ENCODE measurements at regions not wholly inside any gene's neighbourhood (a gene's known extent, or its start where the extent isn't known, plus 50 kb on each side); places are given as distances from the start of the nearest gene placed in this dataset.

GRCh38 chr4:66923081-66923865, 622.0 kb downstream of the CENPC start:
- no peak overlapping the region for H3K27ac ChIP-seq
- TF ChIP-seq CTCF (IDR thresholded peaks at IDR 0.05) = no peak
- H3K36me3 ChIP-seq = no peaks in the 10 kb centered on the region
- H3K27me3 ChIP-seq = no peaks in the 10 kb centered on the region
- H3K4me3 ChIP-seq (ENCODE audit: low read depth in 1 of 2, low read length in 1 of 2) = no peak overlapping the region
- H3K9me3 ChIP-seq = no peaks in the 10 kb centered on the region
- no peaks in the 10 kb centered on the region for H3K4me1 ChIP-seq (ENCODE audit: control insufficient read depth in 1 of 2, insufficient read depth in 1 of 2, low read depth in 1 of 2, low read length in 1 of 2)

- TF ChIP-seq CTCF (IDR thresholded peaks at IDR 0.05) = no peak
- no peak overlapping the region for H3K4me3 ChIP-seq (ENCODE audit: low read depth in 1 of 2, low read length in 1 of 2)
- H3K36me3 ChIP-seq = no peaks in the 10 kb centered on the region
Measured at GRCh38 chr4:66921433-66921832, 623.9 kb downstream of the CENPC start.

GRCh38 chr4:66920514-66920913, 624.8 kb downstream of the CENPC start:
- Histone ChIP-seq H3K4me1 (ENCODE audit: control insufficient read depth in 1 of 2, insufficient read depth in 1 of 2, low read depth in 1 of 2, low read length in 1 of 2) (no peaks in the 10 kb centered on the region), H3K4me3 (ENCODE audit: low read depth in 1 of 2, low read length in 1 of 2) (no peak overlapping the region), H3K36me3 (no peaks in the 10 kb centered on the region), H3K27me3 (no peaks in the 10 kb centered on the region), H3K27ac (no peak overlapping the region), H3K9me3 (no peaks in the 10 kb centered on the region)
- TF ChIP-seq CTCF (IDR thresholded peaks at IDR 0.05) = no peak

More at GRCh38 chr4:66921433-66921832, 623.9 kb downstream of the CENPC start:
- Histone ChIP-seq H3K4me1 (ENCODE audit: control insufficient read depth in 1 of 2, insufficient read depth in 1 of 2, low read depth in 1 of 2, low read length in 1 of 2) (no peaks in the 10 kb centered on the region), H3K27ac (no peak overlapping the region), H3K27me3 (no peaks in the 10 kb centered on the region), H3K9me3 (no peaks in the 10 kb centered on the region)

GRCh38 chr4:66911880-66912279, 633.4 kb downstream of the CENPC start:
- TF ChIP-seq CTCF (IDR thresholded peaks at IDR 0.05) = no peak
- Histone ChIP-seq H3K9me3 (no peaks in the 10 kb centered on the region), H3K4me3 (ENCODE audit: low read depth in 1 of 2, low read length in 1 of 2) (no peak overlapping the region), H3K27ac (no peak overlapping the region), H3K27me3 (no peaks in the 10 kb centered on the region), H3K4me1 (ENCODE audit: control insufficient read depth in 1 of 2, insufficient read depth in 1 of 2, low read depth in 1 of 2, low read length in 1 of 2) (no peaks in the 10 kb centered on the region), H3K36me3 (no peaks in the 10 kb centered on the region)

- TF ChIP-seq CTCF (IDR thresholded peaks at IDR 0.05) = no peak
- no peaks in the 10 kb centered on the region for H3K27me3 ChIP-seq
- no peaks in the 10 kb centered on the region for H3K9me3 ChIP-seq
- no peak overlapping the region for H3K27ac ChIP-seq
- H3K4me3 ChIP-seq (ENCODE audit: low read depth in 1 of 2, low read length in 1 of 2) = no peak overlapping the region
- H3K4me1 ChIP-seq (ENCODE audit: control insufficient read depth in 1 of 2, insufficient read depth in 1 of 2, low read depth in 1 of 2, low read length in 1 of 2) = no peaks in the 10 kb centered on the region
- H3K36me3 ChIP-seq = no peaks in the 10 kb centered on the region
Measured at GRCh38 chr4:66906314-66906713, 639.0 kb downstream of the CENPC start.
